Hepatocyte (in vitro differentiated cells): ENCODE measurements at regions not wholly inside any gene's neighbourhood (a gene's known extent, or its start where the extent isn't known, plus 50 kb on each side); places are given as distances from the start of the nearest gene placed in this dataset.

ENCODE experiments used
- EZH2phosphoT487 ChIP-seq: fragments of 200-600 bp; sonication (generic); IDR thresholded peaks from one replicate; pipeline ENCODE4 v1.6.1; 2018; ENCODE audit warnings: antibody characterized with exemption, mild to moderate bottlenecking, low read depth, moderate library complexity; ENCODE audit not compliant: unreplicated experiment, severe bottlenecking
- TF ChIP-seq, protein P1 (sequence below): fragments of 200-600 bp; sonication (generic); IDR thresholded peaks from 2 replicates; pipeline ENCODE4 v1.5.1; 2016; ENCODE audit warnings: antibody characterized with exemption, mild to moderate bottlenecking; ENCODE audit not compliant: poor library complexity

DNA sequence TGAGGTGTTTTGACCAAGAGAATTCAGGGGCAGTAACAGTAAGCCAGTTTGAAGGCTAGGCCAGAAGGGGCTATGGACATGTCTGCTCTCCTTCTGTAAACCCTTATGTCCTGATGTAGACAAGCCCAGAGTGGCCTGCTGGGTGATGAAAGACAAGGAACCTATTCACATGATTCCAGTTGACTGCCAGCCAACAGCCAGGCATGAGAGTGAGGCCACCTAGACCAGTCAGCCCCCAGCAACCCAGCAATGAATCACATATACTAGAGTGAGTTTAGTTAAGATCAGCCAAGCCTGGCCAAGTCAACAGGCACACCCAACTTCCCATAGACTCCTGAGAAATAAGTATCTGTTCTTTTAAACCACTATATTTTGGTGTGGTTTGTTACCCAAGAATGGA is 1889.7 kb upstream of the CELF4 start:
- TF ChIP-seq, protein P1, sequence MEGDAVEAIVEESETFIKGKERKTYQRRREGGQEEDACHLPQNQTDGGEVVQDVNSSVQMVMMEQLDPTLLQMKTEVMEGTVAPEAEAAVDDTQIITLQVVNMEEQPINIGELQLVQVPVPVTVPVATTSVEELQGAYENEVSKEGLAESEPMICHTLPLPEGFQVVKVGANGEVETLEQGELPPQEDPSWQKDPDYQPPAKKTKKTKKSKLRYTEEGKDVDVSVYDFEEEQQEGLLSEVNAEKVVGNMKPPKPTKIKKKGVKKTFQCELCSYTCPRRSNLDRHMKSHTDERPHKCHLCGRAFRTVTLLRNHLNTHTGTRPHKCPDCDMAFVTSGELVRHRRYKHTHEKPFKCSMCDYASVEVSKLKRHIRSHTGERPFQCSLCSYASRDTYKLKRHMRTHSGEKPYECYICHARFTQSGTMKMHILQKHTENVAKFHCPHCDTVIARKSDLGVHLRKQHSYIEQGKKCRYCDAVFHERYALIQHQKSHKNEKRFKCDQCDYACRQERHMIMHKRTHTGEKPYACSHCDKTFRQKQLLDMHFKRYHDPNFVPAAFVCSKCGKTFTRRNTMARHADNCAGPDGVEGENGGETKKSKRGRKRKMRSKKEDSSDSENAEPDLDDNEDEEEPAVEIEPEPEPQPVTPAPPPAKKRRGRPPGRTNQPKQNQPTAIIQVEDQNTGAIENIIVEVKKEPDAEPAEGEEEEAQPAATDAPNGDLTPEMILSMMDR = no peak
- TF ChIP-seq EZH2phosphoT487 = no peak
